Kidney (tissue), 13 donors: ENCODE measurements at regions not wholly inside any gene's neighbourhood (a gene's known extent, or its start where the extent isn't known, plus 50 kb on each side); places are given as distances from the start of the nearest gene placed in this dataset.

Source experiments
- DNase-seq, 5 donors: peaks; one replicate each; pipeline ENCODE4 v3.0.0-alpha.2; 2013 to 2020
- FAIRE-seq: peaks from 2 replicates; lab custom pipeline; 2012; peaks lifted over from hg19 to GRCh38; lab: Jason Lieb, UNC
- H3K27ac ChIP-seq, 2 donors: one replicate each; pipeline ENCODE4 v1.7.0; 2013; ENCODE audit warnings: low read depth in 2 of 2, low read length in 2 of 2, inconsistent platforms in 1 of 2
- H3K27me3 ChIP-seq: one replicate; pipeline ENCODE4 v1.7.1; 2013; ENCODE audit warnings: low read length, inconsistent platforms; ENCODE audit not compliant: control insufficient read depth, insufficient read depth
- H3K36me3 ChIP-seq, 3 donors: one replicate each; pipeline versions ENCODE4 v1.7.0 to v1.7.1; 2013; ENCODE audit warnings: low read length in 3 of 3, control low read depth in 1 of 3, inconsistent platforms in 1 of 3; ENCODE audit not compliant: insufficient read depth in 3 of 3, control insufficient read depth in 2 of 3
- H3K4me1 ChIP-seq, 3 donors: one replicate each; pipeline versions ENCODE4 v1.7.0 to v1.7.1; 2013; ENCODE audit warnings: low read length in 3 of 3, inconsistent platforms in 1 of 3, low read depth in 1 of 3; ENCODE audit not compliant: control insufficient read depth in 2 of 3, insufficient read depth in 2 of 3
- H3K4me3 ChIP-seq, 3 donors: one replicate each; pipeline versions ENCODE4 v1.7.0 to v1.8.1; 2013; ENCODE audit warnings: low read length in 3 of 3, control low read depth in 1 of 3, inconsistent platforms in 1 of 3
- H3K9ac ChIP-seq, 3 donors: one replicate each; pipeline versions ENCODE4 v1.7.0 to v1.7.1; 2013; ENCODE audit warnings: low read length in 3 of 3, control low read depth in 1 of 3, inconsistent platforms in 1 of 3
- H3K9me3 ChIP-seq, 3 donors: one replicate each; pipeline versions ENCODE4 v1.7.0 to v1.7.1; 2013; ENCODE audit warnings: low read length in 3 of 3, control low read depth in 1 of 3, inconsistent platforms in 1 of 3; ENCODE audit not compliant: control insufficient read depth in 2 of 3, insufficient read depth in 1 of 3
- CTCF ChIP-seq: IDR thresholded peaks from 3 replicates; pipeline ENCODE4 v1.5.1; 2012; ENCODE audit warnings: mild to moderate bottlenecking, moderate library complexity, borderline replicate concordance; ENCODE audit not compliant: insufficient read depth; ENCODE audit errors: extremely low read depth
- intact Hi-C: fragments of 100-400 bp; cut with DNase I; formaldehyde crosslinking; loops from one replicate; pipeline ENCODE4 v1.11.1; 2022
- donor health status: control.
- donor health status: control.
- donor health status: control.
- donor health status: control.
- donor health status: control.
- donor health status: DM: yes; HTN: yes; CAD: no.
- donor health status: Normal renal cell carcinoma (clear cell type).

DNA sequence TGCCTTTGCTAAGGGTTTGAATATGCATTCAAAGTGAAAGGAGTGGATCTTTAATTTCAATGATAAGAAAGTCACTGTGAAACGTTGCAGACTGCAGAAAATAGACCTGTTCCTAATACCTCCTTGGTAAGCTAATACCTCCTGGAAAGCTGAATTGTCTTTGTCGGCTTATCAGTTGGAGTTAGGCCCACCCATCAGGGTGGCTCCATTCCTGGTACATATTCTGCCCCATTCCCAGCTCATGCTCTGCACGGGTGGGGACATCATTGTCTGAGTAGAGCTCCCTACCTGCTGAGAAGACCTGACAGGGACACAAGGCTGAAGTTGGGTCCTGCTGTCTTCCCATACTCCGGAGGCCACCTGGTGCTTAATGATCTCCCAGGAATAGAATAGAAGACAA lies 203.3 kb downstream of the EN1 start:
- H3K36me3 ChIP-seq = no peaks in the 10 kb centered on the region

DNA sequence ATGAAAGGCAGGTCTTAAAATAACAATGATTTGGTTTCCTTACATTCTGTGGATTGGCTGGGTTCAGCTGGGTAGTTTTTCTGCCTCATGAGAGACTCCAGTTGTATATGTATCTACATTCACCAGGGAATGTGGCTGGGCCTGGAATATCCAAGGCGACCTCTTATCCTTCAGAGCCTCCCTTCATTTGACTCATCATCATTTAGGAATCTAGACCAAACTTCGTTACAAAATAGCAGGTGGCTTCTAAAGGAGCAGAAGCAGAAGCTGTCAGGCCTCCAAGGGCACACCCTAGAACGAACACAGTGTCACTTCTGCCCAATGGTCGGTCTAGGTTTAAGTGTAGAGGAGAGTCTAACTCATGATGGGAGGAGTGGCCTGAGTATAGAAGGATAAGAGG lies 204.2 kb downstream of the EN1 start:
- TF ChIP-seq CTCF = no peak
- Histone ChIP-seq H3K9ac (no peak overlapping the region), H3K27me3 (no peaks in the 10 kb centered on the region), H3K4me1 (no peaks in the 10 kb centered on the region), H3K36me3 (no peaks in the 10 kb centered on the region), H3K4me3 (no peak overlapping the region), H3K27ac (no peak overlapping the region), H3K9me3 (no peaks in the 10 kb centered on the region)
- intact Hi-C loops = no loop called here
- FAIRE-seq (no peak), DNase-seq (no peak)

More for the DNA sequence above, 203.3 kb downstream of the EN1 start:
- H3K4me1 ChIP-seq = no peaks in the 10 kb centered on the region
- no peaks in the 10 kb centered on the region for H3K27me3 ChIP-seq
- DNase-seq (no peak), FAIRE-seq (no peak)
- H3K9me3 ChIP-seq = no peaks in the 10 kb centered on the region
- no peak overlapping the region for H3K9ac ChIP-seq
- TF ChIP-seq CTCF = no peak
- no peak overlapping the region for H3K27ac ChIP-seq
- no peak overlapping the region for H3K4me3 ChIP-seq
- intact Hi-C loops = no loop called here

GRCh38 chr2:118642501-118642900 lies 204.9 kb downstream of the EN1 start:
- H3K27ac ChIP-seq = no peak overlapping the region
- no peaks in the 10 kb centered on the region for H3K27me3 ChIP-seq
- intact Hi-C loops = no loop called here

More at GRCh38 chr2:118642501-118642900, 204.9 kb downstream of the EN1 start:
- no peak for FAIRE-seq
- H3K4me3 ChIP-seq = no peak overlapping the region
- no peak for TF ChIP-seq CTCF
- no peaks in the 10 kb centered on the region for H3K9me3 ChIP-seq
- H3K9ac ChIP-seq = no peak overlapping the region
- H3K36me3 ChIP-seq = no peaks in the 10 kb centered on the region
- no peaks in the 10 kb centered on the region for H3K4me1 ChIP-seq
- no peak for DNase-seq
